Retina (tissue), 1 donor: ENCODE measurements at regions not wholly inside any gene's neighbourhood (a gene's known extent, or its start where the extent isn't known, plus 50 kb on each side); places are given as distances from the start of the nearest gene placed in this dataset.
A peak's percentile ranks its signal among the peaks of the same experiment; 100 is the strongest.

Experiments
- DNase-seq: peaks from one replicate; pipeline ENCODE4 v3.0.0-alpha.2; 2016

- no peak for DNase-seq
These were observed 305.0 kb downstream of the TENT4A start for GRCh38 chr5:7018198-7018597.

- DNase-seq, result no peak
These were observed 305.4 kb downstream of the TENT4A start for GRCh38 chr5:7018601-7019000.

- no peak for DNase-seq
These were observed 323.1 kb downstream of the TENT4A start for GRCh38 chr5:7036192-7036835.

- no peak for DNase-seq
These were observed 325.8 kb downstream of the TENT4A start for GRCh38 chr5:7039074-7039473.

GRCh38 chr5:7040111-7040510 is 326.9 kb downstream of the TENT4A start:
- no peak for DNase-seq

- no peak for DNase-seq
These were observed 330.6 kb downstream of the TENT4A start for GRCh38 chr5:7043797-7044196.

GRCh38 chr5:7047511-7048261 is 334.5 kb downstream of the TENT4A start:
- DNase-seq, result no peak

GRCh38 chr5:7050986-7051385 is 337.8 kb downstream of the TENT4A start:
- DNase-seq, result no peak

- no peak for DNase-seq
These were observed 339.9 kb downstream of the TENT4A start for GRCh38 chr5:7053125-7053524.

GRCh38 chr5:7053528-7054209 is 340.4 kb downstream of the TENT4A start:
- no peak for DNase-seq

GRCh38 chr5:7066471-7067235 is 329.3 kb upstream of the ADCY2 start:
- no peak for DNase-seq

GRCh38 chr5:7068156-7068555 is 327.8 kb upstream of the ADCY2 start:
- DNase-seq, result no peak

- no peak for DNase-seq
These were observed 327.0 kb upstream of the ADCY2 start for GRCh38 chr5:7068899-7069298.

GRCh38 chr5:7072188-7072587 is 323.8 kb upstream of the ADCY2 start:
- DNase-seq, result no peak

GRCh38 chr5:7073666-7074065 is 322.3 kb upstream of the ADCY2 start:
- DNase-seq, result no peak

GRCh38 chr5:7074176-7074575 is 321.8 kb upstream of the ADCY2 start:
- no peak for DNase-seq

GRCh38 chr5:7075470-7075869 is 320.5 kb upstream of the ADCY2 start:
- no peak for DNase-seq

- DNase-seq, result no peak
These were observed 317.8 kb upstream of the ADCY2 start for GRCh38 chr5:7078101-7078500.

GRCh38 chr5:7078901-7079300 is 317.0 kb upstream of the ADCY2 start:
- DNase-seq, result peak; percentile 32

GRCh38 chr5:7080501-7080900 is 315.4 kb upstream of the ADCY2 start:
- no peak for DNase-seq

- no peak for DNase-seq
These were observed 308.1 kb upstream of the ADCY2 start for GRCh38 chr5:7087719-7088297.

GRCh38 chr5:7088849-7089248 is 307.1 kb upstream of the ADCY2 start:
- no peak for DNase-seq

GRCh38 chr5:7094626-7095025 is 301.3 kb upstream of the ADCY2 start:
- peak; percentile 26 for DNase-seq
